GM12878 (cell line): ENCODE measurements at regions not wholly inside any gene's neighbourhood (a gene's known extent, or its start where the extent isn't known, plus 50 kb on each side); places are given as distances from the start of the nearest gene placed in this dataset.

Experiments used
- HDAC2 ChIP-seq: fragments of 200-600 bp; sonication (generic); IDR thresholded peaks from 2 replicates; pipeline ENCODE4 v1.6.1; 2017
- IKZF1 ChIP-seq: fragments of 450-650 bp; conservative IDR thresholded peaks from 2 replicates; pipeline ENCODE4 v1.6.1; 2017; ENCODE audit warnings: antibody characterized with exemption, mild to moderate bottlenecking
- JUNB ChIP-seq: IDR thresholded peaks from 2 replicates; pipeline ENCODE4 v1.6.1; 2016; ENCODE audit warnings: antibody characterized with exemption, mild to moderate bottlenecking
- MEF2B ChIP-seq: fragments of 450-650 bp; IDR thresholded peaks from 2 replicates; pipeline ENCODE4 v1.6.1; 2018; ENCODE audit warnings: mild to moderate bottlenecking, moderate library complexity; ENCODE audit not compliant: partially characterized antibody, poor library complexity, severe bottlenecking
- PAX8 ChIP-seq: fragments of 450-650 bp; IDR thresholded peaks from 2 replicates; pipeline ENCODE4 v1.6.1; 2017; ENCODE audit warnings: mild to moderate bottlenecking, moderate library complexity
- RUNX3 ChIP-seq: IDR thresholded peaks from 2 replicates; pipeline ENCODE4 v1.6.1; 2012; ENCODE audit warnings: low read length, inconsistent platforms
- SPI1 ChIP-seq: IDR thresholded peaks from 2 replicates; pipeline ENCODE4 v1.6.1; 2011; ENCODE audit warnings: low read depth, mild to moderate bottlenecking, low read length, moderate library complexity, borderline replicate concordance; ENCODE audit not compliant: insufficient read depth
- SREBF2 ChIP-seq: IDR thresholded peaks from 2 replicates; pipeline ENCODE4 v1.6.1; 2012; ENCODE audit warnings: mild to moderate bottlenecking, low read length
- STAT3 ChIP-seq: IDR thresholded peaks from 2 replicates; pipeline ENCODE4 v1.6.1; 2011; ENCODE audit warnings: low read depth, low read length, improper control_type of control experiment
- TF ChIP-seq, protein P1 (sequence below): fragments of 150-350 bp; IDR thresholded peaks from 2 replicates; pipeline ENCODE4 v1.6.1; 2014; ENCODE audit warnings: mild to moderate bottlenecking, low read depth, low read length
- TF ChIP-seq, protein P2 (sequence below): IDR thresholded peaks from 2 replicates; pipeline ENCODE4 v1.6.1; 2011; ENCODE audit warnings: borderline replicate concordance, low read depth, mild to moderate bottlenecking, moderate library complexity, mixed read lengths, low read length; ENCODE audit not compliant: insufficient read depth; ENCODE audit errors: extremely low read length
- TF ChIP-seq, protein P3 (sequence below): IDR thresholded peaks from 2 replicates; pipeline ENCODE4 v1.6.1; 2011; ENCODE audit warnings: low read depth, mild to moderate bottlenecking, low read length, moderate library complexity, borderline replicate concordance; ENCODE audit errors: extremely low read depth
- TF ChIP-seq, protein P4 (sequence below): fragments of 450-650 bp; IDR thresholded peaks from 2 replicates; pipeline ENCODE4 v1.6.1; 2017; ENCODE audit warnings: antibody characterized with exemption, mild to moderate bottlenecking, moderate library complexity
- TF ChIP-seq, protein P5 (sequence below): IDR thresholded peaks from 2 replicates; pipeline ENCODE4 v1.6.1; 2012; ENCODE audit warnings: improper control_type of control experiment, low read depth, low read length; ENCODE audit not compliant: insufficient replicate concordance

DNA sequence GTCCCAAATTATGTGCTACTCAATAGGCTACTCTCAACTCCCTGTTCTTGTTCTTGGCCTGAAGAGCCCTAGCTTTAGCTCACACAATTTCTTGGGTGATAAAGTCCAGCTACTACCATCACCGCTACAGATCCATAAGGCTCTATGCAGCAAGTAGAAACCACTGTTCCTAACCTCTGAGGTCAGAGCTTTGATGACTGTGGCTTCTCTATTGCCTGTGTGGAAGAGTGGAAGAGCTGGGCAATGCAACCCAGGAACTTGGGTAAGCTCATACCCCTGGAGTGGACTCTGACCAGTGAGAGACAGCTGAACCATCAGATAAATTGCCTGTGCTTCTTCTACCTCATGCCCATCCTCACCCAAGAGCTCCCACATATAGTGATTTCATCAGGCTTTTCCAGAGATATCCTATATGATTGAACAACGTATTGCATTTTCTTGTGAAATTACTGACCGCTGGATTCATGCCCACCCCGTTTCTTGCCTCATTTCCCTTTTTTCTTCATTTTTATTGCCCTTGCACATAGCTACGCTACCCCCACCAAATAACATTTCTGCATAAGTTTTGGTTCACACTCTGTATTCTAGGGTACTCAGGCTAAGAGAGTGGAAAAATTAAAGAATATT is 172.3 kb upstream of the MBNL1 start (continued):
- TF ChIP-seq MEF2B: no peak
- TF ChIP-seq, protein P1, sequence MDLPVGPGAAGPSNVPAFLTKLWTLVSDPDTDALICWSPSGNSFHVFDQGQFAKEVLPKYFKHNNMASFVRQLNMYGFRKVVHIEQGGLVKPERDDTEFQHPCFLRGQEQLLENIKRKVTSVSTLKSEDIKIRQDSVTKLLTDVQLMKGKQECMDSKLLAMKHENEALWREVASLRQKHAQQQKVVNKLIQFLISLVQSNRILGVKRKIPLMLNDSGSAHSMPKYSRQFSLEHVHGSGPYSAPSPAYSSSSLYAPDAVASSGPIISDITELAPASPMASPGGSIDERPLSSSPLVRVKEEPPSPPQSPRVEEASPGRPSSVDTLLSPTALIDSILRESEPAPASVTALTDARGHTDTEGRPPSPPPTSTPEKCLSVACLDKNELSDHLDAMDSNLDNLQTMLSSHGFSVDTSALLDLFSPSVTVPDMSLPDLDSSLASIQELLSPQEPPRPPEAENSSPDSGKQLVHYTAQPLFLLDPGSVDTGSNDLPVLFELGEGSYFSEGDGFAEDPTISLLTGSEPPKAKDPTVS: no peak
- TF ChIP-seq, protein P2, sequence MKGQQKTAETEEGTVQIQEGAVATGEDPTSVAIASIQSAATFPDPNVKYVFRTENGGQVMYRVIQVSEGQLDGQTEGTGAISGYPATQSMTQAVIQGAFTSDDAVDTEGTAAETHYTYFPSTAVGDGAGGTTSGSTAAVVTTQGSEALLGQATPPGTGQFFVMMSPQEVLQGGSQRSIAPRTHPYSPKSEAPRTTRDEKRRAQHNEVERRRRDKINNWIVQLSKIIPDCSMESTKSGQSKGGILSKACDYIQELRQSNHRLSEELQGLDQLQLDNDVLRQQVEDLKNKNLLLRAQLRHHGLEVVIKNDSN: no peak
- TF ChIP-seq STAT3: no peak
- no peak for TF ChIP-seq SREBF2
- TF ChIP-seq PAX8: no peak
- TF ChIP-seq, protein P3, sequence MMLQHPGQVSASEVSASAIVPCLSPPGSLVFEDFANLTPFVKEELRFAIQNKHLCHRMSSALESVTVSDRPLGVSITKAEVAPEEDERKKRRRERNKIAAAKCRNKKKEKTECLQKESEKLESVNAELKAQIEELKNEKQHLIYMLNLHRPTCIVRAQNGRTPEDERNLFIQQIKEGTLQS: no peak
- TF ChIP-seq HDAC2: no peak
- no peak for TF ChIP-seq SPI1
- TF ChIP-seq, protein P4, sequence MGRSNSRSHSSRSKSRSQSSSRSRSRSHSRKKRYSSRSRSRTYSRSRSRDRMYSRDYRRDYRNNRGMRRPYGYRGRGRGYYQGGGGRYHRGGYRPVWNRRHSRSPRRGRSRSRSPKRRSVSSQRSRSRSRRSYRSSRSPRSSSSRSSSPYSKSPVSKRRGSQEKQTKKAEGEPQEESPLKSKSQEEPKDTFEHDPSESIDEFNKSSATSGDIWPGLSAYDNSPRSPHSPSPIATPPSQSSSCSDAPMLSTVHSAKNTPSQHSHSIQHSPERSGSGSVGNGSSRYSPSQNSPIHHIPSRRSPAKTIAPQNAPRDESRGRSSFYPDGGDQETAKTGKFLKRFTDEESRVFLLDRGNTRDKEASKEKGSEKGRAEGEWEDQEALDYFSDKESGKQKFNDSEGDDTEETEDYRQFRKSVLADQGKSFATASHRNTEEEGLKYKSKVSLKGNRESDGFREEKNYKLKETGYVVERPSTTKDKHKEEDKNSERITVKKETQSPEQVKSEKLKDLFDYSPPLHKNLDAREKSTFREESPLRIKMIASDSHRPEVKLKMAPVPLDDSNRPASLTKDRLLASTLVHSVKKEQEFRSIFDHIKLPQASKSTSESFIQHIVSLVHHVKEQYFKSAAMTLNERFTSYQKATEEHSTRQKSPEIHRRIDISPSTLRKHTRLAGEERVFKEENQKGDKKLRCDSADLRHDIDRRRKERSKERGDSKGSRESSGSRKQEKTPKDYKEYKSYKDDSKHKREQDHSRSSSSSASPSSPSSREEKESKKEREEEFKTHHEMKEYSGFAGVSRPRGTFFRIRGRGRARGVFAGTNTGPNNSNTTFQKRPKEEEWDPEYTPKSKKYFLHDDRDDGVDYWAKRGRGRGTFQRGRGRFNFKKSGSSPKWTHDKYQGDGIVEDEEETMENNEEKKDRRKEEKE: no peak
- TF ChIP-seq, protein P5, sequence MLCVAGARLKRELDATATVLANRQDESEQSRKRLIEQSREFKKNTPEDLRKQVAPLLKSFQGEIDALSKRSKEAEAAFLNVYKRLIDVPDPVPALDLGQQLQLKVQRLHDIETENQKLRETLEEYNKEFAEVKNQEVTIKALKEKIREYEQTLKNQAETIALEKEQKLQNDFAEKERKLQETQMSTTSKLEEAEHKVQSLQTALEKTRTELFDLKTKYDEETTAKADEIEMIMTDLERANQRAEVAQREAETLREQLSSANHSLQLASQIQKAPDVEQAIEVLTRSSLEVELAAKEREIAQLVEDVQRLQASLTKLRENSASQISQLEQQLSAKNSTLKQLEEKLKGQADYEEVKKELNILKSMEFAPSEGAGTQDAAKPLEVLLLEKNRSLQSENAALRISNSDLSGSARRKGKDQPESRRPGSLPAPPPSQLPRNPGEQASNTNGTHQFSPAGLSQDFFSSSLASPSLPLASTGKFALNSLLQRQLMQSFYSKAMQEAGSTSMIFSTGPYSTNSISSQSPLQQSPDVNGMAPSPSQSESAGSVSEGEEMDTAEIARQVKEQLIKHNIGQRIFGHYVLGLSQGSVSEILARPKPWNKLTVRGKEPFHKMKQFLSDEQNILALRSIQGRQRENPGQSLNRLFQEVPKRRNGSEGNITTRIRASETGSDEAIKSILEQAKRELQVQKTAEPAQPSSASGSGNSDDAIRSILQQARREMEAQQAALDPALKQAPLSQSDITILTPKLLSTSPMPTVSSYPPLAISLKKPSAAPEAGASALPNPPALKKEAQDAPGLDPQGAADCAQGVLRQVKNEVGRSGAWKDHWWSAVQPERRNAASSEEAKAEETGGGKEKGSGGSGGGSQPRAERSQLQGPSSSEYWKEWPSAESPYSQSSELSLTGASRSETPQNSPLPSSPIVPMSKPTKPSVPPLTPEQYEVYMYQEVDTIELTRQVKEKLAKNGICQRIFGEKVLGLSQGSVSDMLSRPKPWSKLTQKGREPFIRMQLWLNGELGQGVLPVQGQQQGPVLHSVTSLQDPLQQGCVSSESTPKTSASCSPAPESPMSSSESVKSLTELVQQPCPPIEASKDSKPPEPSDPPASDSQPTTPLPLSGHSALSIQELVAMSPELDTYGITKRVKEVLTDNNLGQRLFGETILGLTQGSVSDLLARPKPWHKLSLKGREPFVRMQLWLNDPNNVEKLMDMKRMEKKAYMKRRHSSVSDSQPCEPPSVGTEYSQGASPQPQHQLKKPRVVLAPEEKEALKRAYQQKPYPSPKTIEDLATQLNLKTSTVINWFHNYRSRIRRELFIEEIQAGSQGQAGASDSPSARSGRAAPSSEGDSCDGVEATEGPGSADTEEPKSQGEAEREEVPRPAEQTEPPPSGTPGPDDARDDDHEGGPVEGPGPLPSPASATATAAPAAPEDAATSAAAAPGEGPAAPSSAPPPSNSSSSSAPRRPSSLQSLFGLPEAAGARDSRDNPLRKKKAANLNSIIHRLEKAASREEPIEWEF: no peak
- no peak for TF ChIP-seq IKZF1
- no peak for TF ChIP-seq RUNX3
- TF ChIP-seq JUNB: no peak
- TF ChIP-seq, all 136 proteins: peak for 0
